Activated CD8-positive, alpha-beta memory T cell treated with anti-CD3 and anti-CD28 coated beads, Interleukin-2, amount 50 U/mL, for 1 hour (primary cell): ENCODE measurements at regions not wholly inside any gene's neighbourhood (a gene's known extent, or its start where the extent isn't known, plus 50 kb on each side); places are given as distances from the start of the nearest gene placed in this dataset.

ENCODE experiments used
- DNase-seq: peaks from one replicate; pipeline ENCODE4 v3.0.0-alpha.2; 2020; ENCODE audit errors: extremely low read depth

- DNase-seq, result no peak
Observed at GRCh38 chr11:64457416-64458010, 98.2 kb upstream of the SLC22A11 start.

GRCh38 chr11:64458997-64459396, 96.7 kb upstream of the SLC22A11 start:
- DNase-seq, result no peak

- DNase-seq, result no peak
Observed at GRCh38 chr11:64459609-64460008, 96.1 kb upstream of the SLC22A11 start.

- DNase-seq, result no peak
Observed at GRCh38 chr11:64461081-64461480, 94.7 kb upstream of the SLC22A11 start.

GRCh38 chr11:64466115-64466718, 89.5 kb upstream of the SLC22A11 start:
- DNase-seq, result no peak

- no peak for DNase-seq
Observed at GRCh38 chr11:64469288-64469687, 86.5 kb upstream of the SLC22A11 start.

- DNase-seq, result no peak
Observed at GRCh38 chr11:64472593-64473455, 82.9 kb upstream of the SLC22A11 start.

GRCh38 chr11:64474680-64475079, 81.1 kb upstream of the SLC22A11 start:
- no peak for DNase-seq

GRCh38 chr11:64475145-64475544, 80.6 kb upstream of the SLC22A11 start:
- no peak for DNase-seq

- no peak for DNase-seq
Observed at GRCh38 chr11:64476881-64477280, 78.9 kb upstream of the SLC22A11 start.

- no peak for DNase-seq
Observed at GRCh38 chr11:64477675-64478074, 78.1 kb upstream of the SLC22A11 start.

- no peak for DNase-seq
Observed at GRCh38 chr11:64482588-64482987, 73.2 kb upstream of the SLC22A11 start.

- no peak for DNase-seq
Observed at GRCh38 chr11:64484191-64485022, 71.3 kb upstream of the SLC22A11 start.

- no peak for DNase-seq
Observed at GRCh38 chr11:64485074-64485473, 70.7 kb upstream of the SLC22A11 start.

GRCh38 chr11:64489831-64490441, 65.8 kb upstream of the SLC22A11 start:
- DNase-seq, result no peak

GRCh38 chr11:64490562-64491216, 65.1 kb upstream of the SLC22A11 start:
- no peak for DNase-seq

GRCh38 chr11:64492561-64492960, 63.2 kb upstream of the SLC22A11 start:
- DNase-seq, result no peak

- DNase-seq, result no peak
Observed at GRCh38 chr11:64498136-64498535, 57.6 kb upstream of the SLC22A11 start.

- DNase-seq, result no peak
Observed at GRCh38 chr11:64499261-64500004, 56.3 kb upstream of the SLC22A11 start.
